ENCODE measurements at regions not wholly inside any gene's neighbourhood (a gene's known extent, or its start where the extent isn't known, plus 50 kb on each side); places are given as distances from the start of the nearest gene placed in this dataset.

- no peak overlapping the region for H2AFZ ChIP-seq (ENCODE audit: low read length)
- no peak overlapping the region for H2AK5ac ChIP-seq (ENCODE audit: insufficient read length, low read length)
- H3K4me3 Mint-ChIP-seq, result no peak overlapping the region
- no peaks in the 10 kb centered on the region for H3K27me3 Mint-ChIP-seq (ENCODE audit: low read depth)
- peaks cover 41% of the 10 kb centered on the region for H3K9me3 ChIP-seq (ENCODE audit: control insufficient read depth, low read depth, low read length)
- no peak for DNase-seq
- no peak overlapping the region for H4K91ac ChIP-seq (ENCODE audit: insufficient read length, low read depth, low read length)
- no peak overlapping the region for H2BK120ac ChIP-seq (ENCODE audit: low read depth, low read length, poor library complexity, severe bottlenecking)
- no peaks in the 10 kb centered on the region for H3K27me3 ChIP-seq (ENCODE audit: insufficient read depth, low read length)
- H3K79me2 ChIP-seq (ENCODE audit: insufficient read depth, low read length), result no peaks in the 10 kb centered on the region
- H3K23ac ChIP-seq (ENCODE audit: insufficient read length, low read depth, low read length), result no peak overlapping the region
- no peak for TF ChIP-seq CTCF (conservative IDR thresholded peaks at IDR 0.05)
- no peak overlapping the region for H2BK15ac ChIP-seq (ENCODE audit: low read depth, low read length)
- H3K36me3 Mint-ChIP-seq (ENCODE audit: insufficient read depth in 1 of 3, low read depth in 3 of 3), result peaks cover 4 to 18% (median 4%) of the 10 kb centered on the region in 3 experiments; a peak in 6 of 7 replicates
- no peak overlapping the region for H2BK20ac ChIP-seq (ENCODE audit: low read depth, low read length, poor library complexity, severe bottlenecking)
- no peak overlapping the region for H4K5ac ChIP-seq (ENCODE audit: insufficient read length, low read depth, low read length)
- H3K4me2 ChIP-seq (ENCODE audit: insufficient read depth, insufficient read length, low read length), result no peak overlapping the region
- H3K4me1 ChIP-seq (ENCODE audit: insufficient read depth, low read length), result no peaks in the 10 kb centered on the region
- no peak overlapping the region for H4K8ac ChIP-seq (replicated peaks; ENCODE audit: insufficient read length, low read depth, low read length)
- no peaks in the 10 kb centered on the region for H3K79me1 ChIP-seq (ENCODE audit: insufficient read depth, low read depth, low read length, poor library complexity, severe bottlenecking)
- H2BK12ac ChIP-seq (ENCODE audit: insufficient read length, low read depth, low read length), result no peak overlapping the region
- H3K27ac ChIP-seq (ENCODE audit: insufficient read length, low read depth, low read length), result no peak overlapping the region
- H3K9me3 Mint-ChIP-seq, result peaks cover 76 to 78% of the 10 kb centered on the region in 2 experiments
- no peak overlapping the region for H3K56ac ChIP-seq (ENCODE audit: insufficient read length, low read depth, low read length)
- H2BK5ac ChIP-seq (ENCODE audit: insufficient read length, low read length), result no peak overlapping the region
- no peak overlapping the region for H3K18ac ChIP-seq (ENCODE audit: insufficient read length, low read depth, low read length)
- no peaks in the 10 kb centered on the region for H4K20me1 ChIP-seq (ENCODE audit: control insufficient read depth, insufficient read depth, insufficient read length)
- no peaks in the 10 kb centered on the region for H3K4me1 Mint-ChIP-seq
- no peak overlapping the region for H3T11ph ChIP-seq (ENCODE audit: low read length)
- H3K4ac ChIP-seq (ENCODE audit: low read depth, low read length), result no peak overlapping the region
- no CpG with 5 or more reads among the region's 5 CpGs for WGBS (ENCODE audit: extremely low coverage, insufficient read length, low lambda C conversion rate)
- no peak overlapping the region; the same call in 1 of the 2 replicates for H3K14ac ChIP-seq (ENCODE audit: insufficient read depth, low read length)
- no peak overlapping the region for H3K9ac ChIP-seq (ENCODE audit: extremely low read depth, insufficient read length, low read length)
- H3K27ac Mint-ChIP-seq, result no peak overlapping the region
- no peaks in the 10 kb centered on the region for H3K23me2 ChIP-seq (ENCODE audit: insufficient read length, low read depth, low read length, poor library complexity, severe bottlenecking)
Observed at GRCh38 chrX:81996166-81996565, 794.3 kb downstream of the SH3BGRL start.

Data from H9 (cell line).